ENCODE measurements at regions not wholly inside any gene's neighbourhood (a gene's known extent, or its start where the extent isn't known, plus 50 kb on each side); places are given as distances from the start of the nearest gene placed in this dataset.

DNA sequence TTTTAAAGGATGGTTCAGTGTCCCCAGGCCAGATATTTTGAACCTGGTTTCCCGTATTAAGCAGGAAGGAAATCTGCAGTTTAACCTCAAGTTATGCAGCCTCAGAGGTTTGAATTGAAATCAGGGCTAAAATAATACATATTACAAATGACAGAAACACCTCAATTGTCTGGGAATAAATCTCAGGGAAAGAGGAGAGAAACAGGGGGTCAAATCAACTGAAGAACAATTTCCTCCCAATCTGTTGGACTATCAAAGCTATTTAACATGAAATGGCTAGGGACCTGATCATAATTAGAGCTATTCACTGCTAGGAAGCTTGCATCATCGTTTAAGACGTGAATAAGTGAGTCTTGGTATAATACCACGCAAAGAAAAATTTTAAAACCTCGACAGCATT is 150.0 kb upstream of the ARHGAP28 start:
- Histone ChIP-seq H3K4me2 (no peak overlapping the region), H4K20me1 (ENCODE audit: insufficient read depth, poor library complexity, severe bottlenecking) (no peaks in the 10 kb centered on the region), H3K4me3 (no peak overlapping the region), H3K27me3 (no peaks in the 10 kb centered on the region), H3K36me3 (replicated peaks; ENCODE audit: insufficient read depth, low read depth) (no peaks in the 10 kb centered on the region), H3K4me1 (ENCODE audit: insufficient read depth) (no peaks in the 10 kb centered on the region), H3K27ac (no peak overlapping the region), H3K9me3 (ENCODE audit: low read depth) (peaks cover 7% of the 10 kb centered on the region), H3K79me2 (no peaks in the 10 kb centered on the region), H2AFZ (no peak overlapping the region), H3K9me2 (replicated peaks; ENCODE audit: insufficient read depth) (no peaks in the 10 kb centered on the region)
- WGBS (ENCODE audit: low lambda C conversion rate, missing lambda C conversion rate): 90% methylated on average over 5 of the region's 5 CpGs
- TF ChIP-seq EZH2 (IDR thresholded peaks at IDR 0.05; ENCODE audit: borderline replicate concordance) (no peak), EZH2phosphoT487 (IDR thresholded peaks at IDR 0.05; ENCODE audit: low read depth, severe bottlenecking, unreplicated experiment) (no peak)
- TF ChIP-seq, protein P1, sequence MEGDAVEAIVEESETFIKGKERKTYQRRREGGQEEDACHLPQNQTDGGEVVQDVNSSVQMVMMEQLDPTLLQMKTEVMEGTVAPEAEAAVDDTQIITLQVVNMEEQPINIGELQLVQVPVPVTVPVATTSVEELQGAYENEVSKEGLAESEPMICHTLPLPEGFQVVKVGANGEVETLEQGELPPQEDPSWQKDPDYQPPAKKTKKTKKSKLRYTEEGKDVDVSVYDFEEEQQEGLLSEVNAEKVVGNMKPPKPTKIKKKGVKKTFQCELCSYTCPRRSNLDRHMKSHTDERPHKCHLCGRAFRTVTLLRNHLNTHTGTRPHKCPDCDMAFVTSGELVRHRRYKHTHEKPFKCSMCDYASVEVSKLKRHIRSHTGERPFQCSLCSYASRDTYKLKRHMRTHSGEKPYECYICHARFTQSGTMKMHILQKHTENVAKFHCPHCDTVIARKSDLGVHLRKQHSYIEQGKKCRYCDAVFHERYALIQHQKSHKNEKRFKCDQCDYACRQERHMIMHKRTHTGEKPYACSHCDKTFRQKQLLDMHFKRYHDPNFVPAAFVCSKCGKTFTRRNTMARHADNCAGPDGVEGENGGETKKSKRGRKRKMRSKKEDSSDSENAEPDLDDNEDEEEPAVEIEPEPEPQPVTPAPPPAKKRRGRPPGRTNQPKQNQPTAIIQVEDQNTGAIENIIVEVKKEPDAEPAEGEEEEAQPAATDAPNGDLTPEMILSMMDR (IDR thresholded peaks at IDR 0.05; ENCODE audit: poor library complexity): no peak
- no peak for DNase-seq (ENCODE audit: low spot score)

DNA sequence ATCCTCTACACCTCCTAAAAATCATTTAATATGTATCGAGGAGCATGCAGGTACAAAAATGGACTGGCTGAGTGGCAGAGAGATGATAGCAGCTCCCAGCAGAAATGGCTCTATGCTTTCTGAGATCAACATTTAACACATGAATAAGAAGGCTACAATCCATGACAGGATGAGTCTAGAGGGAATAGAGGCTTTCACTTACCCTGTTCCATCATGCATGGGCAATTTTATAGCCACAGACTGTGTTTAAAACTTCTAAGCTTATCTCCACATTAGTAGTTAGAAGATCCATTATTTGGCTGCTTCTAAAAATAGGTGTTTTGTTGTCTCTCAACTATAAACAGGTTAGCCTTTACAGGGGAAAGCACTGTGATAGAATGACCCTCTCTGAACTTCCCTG is 149.1 kb upstream of the ARHGAP28 start:
- Histone ChIP-seq H3K4me3 (no peak overlapping the region), H3K9me2 (replicated peaks; ENCODE audit: insufficient read depth) (no peaks in the 10 kb centered on the region), H3K9me3 (ENCODE audit: low read depth) (peaks cover 7% of the 10 kb centered on the region), H3K27ac (no peak overlapping the region), H3K36me3 (replicated peaks; ENCODE audit: insufficient read depth, low read depth) (no peaks in the 10 kb centered on the region), H3K27me3 (no peaks in the 10 kb centered on the region), H3K4me1 (ENCODE audit: insufficient read depth) (no peaks in the 10 kb centered on the region), H3K79me2 (no peaks in the 10 kb centered on the region), H2AFZ (no peak overlapping the region), H3K4me2 (no peak overlapping the region), H4K20me1 (ENCODE audit: insufficient read depth, poor library complexity, severe bottlenecking) (no peaks in the 10 kb centered on the region)
- 82% methylated on average over 1 of the region's 1 CpG for WGBS (ENCODE audit: low lambda C conversion rate, missing lambda C conversion rate)
- no peak for TF ChIP-seq EZH2phosphoT487 (IDR thresholded peaks at IDR 0.05; ENCODE audit: low read depth, severe bottlenecking, unreplicated experiment)
- TF ChIP-seq, protein P1 (IDR thresholded peaks at IDR 0.05; ENCODE audit: poor library complexity): no peak
- no peak for TF ChIP-seq EZH2 (IDR thresholded peaks at IDR 0.05; ENCODE audit: borderline replicate concordance)
- no peak for DNase-seq (ENCODE audit: low spot score)

DNA sequence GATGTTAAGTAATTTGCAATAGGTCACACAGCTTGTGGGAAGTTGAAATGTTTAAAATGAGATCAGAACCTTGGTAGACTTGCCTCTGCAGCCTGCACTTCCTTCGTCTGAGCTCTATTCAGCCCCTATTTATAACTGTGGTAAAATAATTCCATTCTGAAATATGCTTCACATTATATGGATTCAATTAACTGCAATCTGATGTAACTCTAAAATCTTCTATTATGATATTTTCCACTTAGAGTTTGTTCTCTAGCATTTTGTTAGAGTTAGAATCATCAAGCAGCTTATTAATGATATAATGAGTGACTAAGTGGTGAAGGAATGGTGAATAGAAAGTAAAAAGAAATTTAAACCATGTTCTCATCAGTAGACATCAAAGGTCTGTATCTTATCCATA is 139.6 kb upstream of the ARHGAP28 start:
- Histone ChIP-seq H3K4me1 (ENCODE audit: insufficient read depth) (no peaks in the 10 kb centered on the region), H3K27me3 (no peaks in the 10 kb centered on the region), H3K4me2 (no peak overlapping the region), H3K36me3 (replicated peaks; ENCODE audit: insufficient read depth, low read depth) (no peaks in the 10 kb centered on the region), H3K79me2 (no peaks in the 10 kb centered on the region), H3K9me3 (ENCODE audit: low read depth) (no peaks in the 10 kb centered on the region), H2AFZ (no peak overlapping the region), H3K4me3 (no peak overlapping the region), H3K9me2 (replicated peaks; ENCODE audit: insufficient read depth) (no peaks in the 10 kb centered on the region), H4K20me1 (ENCODE audit: insufficient read depth, poor library complexity, severe bottlenecking) (no peaks in the 10 kb centered on the region), H3K27ac (no peak overlapping the region)
- no peak for TF ChIP-seq EZH2 (IDR thresholded peaks at IDR 0.05; ENCODE audit: borderline replicate concordance)
- no peak for TF ChIP-seq EZH2phosphoT487 (IDR thresholded peaks at IDR 0.05; ENCODE audit: low read depth, severe bottlenecking, unreplicated experiment)
- DNase-seq (ENCODE audit: low spot score): no peak
- 73% methylated on average over 1 of the region's 1 CpG for WGBS (ENCODE audit: low lambda C conversion rate, missing lambda C conversion rate)

DNA sequence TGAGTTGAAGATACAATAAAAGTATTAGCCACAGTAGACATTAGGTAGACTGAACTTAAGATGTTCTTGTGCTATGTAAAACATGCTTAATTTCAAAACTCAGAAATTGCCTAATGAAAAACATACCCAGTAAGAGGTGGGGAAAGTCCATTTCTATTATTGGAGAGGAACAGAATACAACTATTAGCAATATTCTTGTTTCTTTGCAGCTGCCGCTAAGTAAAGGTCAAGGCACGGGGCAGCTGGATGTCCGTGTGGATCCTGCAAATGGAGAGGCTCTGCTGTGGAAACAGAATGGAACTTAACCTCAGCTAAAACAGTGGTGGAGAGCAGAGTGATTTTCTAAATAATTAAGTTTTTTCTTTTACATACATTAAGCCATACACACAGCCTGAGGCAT is 139.2 kb upstream of the ARHGAP28 start:
- Histone ChIP-seq H3K4me2 (no peak overlapping the region), H3K27me3 (no peaks in the 10 kb centered on the region), H2AFZ (no peak overlapping the region), H3K36me3 (replicated peaks; ENCODE audit: insufficient read depth, low read depth) (no peaks in the 10 kb centered on the region), H3K4me3 (no peak overlapping the region), H3K4me1 (ENCODE audit: insufficient read depth) (no peaks in the 10 kb centered on the region), H3K9me2 (replicated peaks; ENCODE audit: insufficient read depth) (no peaks in the 10 kb centered on the region), H3K9me3 (ENCODE audit: low read depth) (no peaks in the 10 kb centered on the region), H3K79me2 (no peaks in the 10 kb centered on the region), H3K27ac (no peak overlapping the region), H4K20me1 (ENCODE audit: insufficient read depth, poor library complexity, severe bottlenecking) (no peaks in the 10 kb centered on the region)
- 72% methylated on average over 3 of the region's 3 CpGs for WGBS (ENCODE audit: low lambda C conversion rate, missing lambda C conversion rate)
- TF ChIP-seq EZH2phosphoT487 (IDR thresholded peaks at IDR 0.05; ENCODE audit: low read depth, severe bottlenecking, unreplicated experiment) (no peak), EZH2 (IDR thresholded peaks at IDR 0.05; ENCODE audit: borderline replicate concordance) (no peak)
- TF ChIP-seq, protein P1 (IDR thresholded peaks at IDR 0.05; ENCODE audit: poor library complexity): no peak
- DNase-seq (ENCODE audit: low spot score): no peak
